Heart left ventricle (tissue), 16 donors: ENCODE measurements at regions not wholly inside any gene's neighbourhood (a gene's known extent, or its start where the extent isn't known, plus 50 kb on each side); places are given as distances from the start of the nearest gene placed in this dataset.
"Not testable (repeated sequence)": the region's sequence is repeated elsewhere in the genome, so short reads cannot be mapped to it uniquely, and the experiment has no call there.

ENCODE experiments used
- ATAC-seq, 4 donors: fragments of 200-7000 bp; cut with Tn5 transposase; one replicate each; pipeline ENCODE4 v1.9.1; 2020 to 2022; ENCODE audit warnings: moderate library complexity in 4 of 4, mild to moderate bottlenecking in 3 of 4, moderate number of reproducible peaks in 1 of 4
- DNase-seq, 5 donors: peaks; one replicate each; pipeline ENCODE4 v3.0.0-alpha.2; 2020
- H3K27ac ChIP-seq, 12 donors: fragments of 200-600 bp; sonication (generic) in 4 of 12; one replicate each; pipeline versions ENCODE4 v1.5.0 to v1.8.0; 2016 to 2022; ENCODE audit warnings: mild to moderate bottlenecking in 2 of 12
- H3K27me3 ChIP-seq, 9 donors: fragments of 200-600 bp; sonication (generic) in 2 of 9; one replicate each; pipeline versions ENCODE4 v1.5.1 to v1.8.0; 2016 to 2022; ENCODE audit warnings: mild to moderate bottlenecking in 3 of 9
- H3K36me3 ChIP-seq, 9 donors: fragments of 200-600 bp; sonication (generic) in 2 of 9; one replicate each; pipeline versions ENCODE4 v1.5.0 to v1.8.0; 2018 to 2022; ENCODE audit warnings: mild to moderate bottlenecking in 2 of 9
- H3K4me1 ChIP-seq, 12 donors: fragments of 200-600 bp; sonication (generic) in 4 of 12; one replicate each; pipeline versions ENCODE4 v1.5.0 to v1.8.0; 2016 to 2022; ENCODE audit warnings: mild to moderate bottlenecking in 3 of 12
- H3K4me3 ChIP-seq, 12 donors: fragments of 200-600 bp; sonication (generic) in 4 of 12; one replicate each; pipeline versions ENCODE4 v1.5.0 to v1.8.0; 2017 to 2022; ENCODE audit warnings: mild to moderate bottlenecking in 9 of 12, moderate library complexity in 4 of 12
- H3K9me3 ChIP-seq, 12 donors: fragments of 200-600 bp; sonication (generic) in 4 of 12; one replicate each; pipeline versions ENCODE4 v1.5.0 to v1.8.0; 2016 to 2022; ENCODE audit warnings: mild to moderate bottlenecking in 1 of 12
- POLR2A ChIP-seq, 2 donors: fragments of 450-650 bp; IDR thresholded peaks; one replicate each; pipeline ENCODE4 v1.6.1; 2017; ENCODE audit warnings: antibody characterized with exemption in 2 of 2, mild to moderate bottlenecking in 2 of 2, moderate library complexity in 2 of 2
- WGBS, 4 donors: extraction: QIAGEN DNeasy Blood & Tissue Kit in 2 of 4; methylation state at CpG; one replicate each; pipeline versions ENCODE4 v1.1.5 to v1.1.7; 2013 to 2018; 5-methylcytosine and 5-hydroxymethylcytosine counted together
- intact Hi-C, 10 donors: fragments of 100-400 bp; cut with DNase I; formaldehyde crosslinking; loops; one replicate each; pipeline versions ENCODE4 v1.11.1 to v1.14.2; 2022
- TF ChIP-seq, protein P1 (sequence below), 12 donors: fragments of 200-600 bp; sonication (generic) in 4 of 12; IDR thresholded peaks; one replicate each; pipeline versions ENCODE4 v1.5.0 to v1.8.0; 2018 to 2022; ENCODE audit warnings: antibody characterized with exemption in 12 of 12, mild to moderate bottlenecking in 5 of 12
- donor health status: ischemic (EF 13 %, LVEDD 7.1; RV severe dilation, severe dysfunction).
- donor health status: healthy with polysubstance abuse.
- donor health status: DM: no; HTN: yes; CAD: no.
- donor health status: DM: no; HTN: no; CAD: no.
- donor health status: ischemic (EF 25% LVEDD 6.9; RV normal size, moderate dysfunction).
- donor health status: ischemic (EF 25% LVEDD 5.7; RV mildly dilated, moderate dysfunction).
- donor health status: healthy.
- donor health status: DM: yes; HTN: yes; CAD: no.
- donor health status: ischemic (EF 35%, LVEDD 5.7; RV mildly dilated, moderate dysfunction).
- donor health status: nonischemic (EF 11% LVEDD 7.7; RV severe dilation, severe dysfunction).
- donor health status: DM: yes; HTN: yes; CAD: no.
- donor health status: PGD.
- donor health status: ischemic (EF 29% LVEDD 5.4; RV normal size, mild dysfunction).
- donor health status: nonischemic (EF 23%, LVEDD 6.1; RV moderate dilation, normal function).

DNA sequence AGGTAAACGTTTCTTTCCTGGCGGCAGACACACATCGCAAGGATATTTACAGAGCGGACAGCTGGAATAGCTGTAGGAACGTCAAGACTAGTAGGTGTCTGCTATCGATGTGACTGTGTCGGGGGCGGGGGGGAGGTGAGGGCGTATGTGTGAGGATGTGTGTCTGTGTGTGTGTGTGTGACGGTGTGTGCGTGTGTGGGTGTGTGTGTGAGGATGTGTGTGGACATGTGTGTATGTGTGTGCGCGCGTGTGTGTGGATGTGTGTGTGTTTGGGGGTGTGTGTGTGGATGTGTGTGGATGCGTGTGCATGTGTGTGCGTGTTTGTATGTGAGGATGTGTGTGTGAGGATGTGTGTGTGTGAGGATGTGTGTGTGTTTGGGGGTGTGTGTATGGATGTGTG lies 55.4 kb downstream of the PNMA6F start:
- H3K9me3 ChIP-seq, H3K4me3 ChIP-seq, intact Hi-C loops, H3K27ac ChIP-seq, H3K36me3 ChIP-seq, H3K4me1 ChIP-seq, H3K27me3 ChIP-seq: not testable (repeated sequence)
- peak in 1 of 4 donors; percentile 42 for ATAC-seq
- WGBS, 4 donors = 76 to 90% (median 82%) methylated on average over 8 to 12 of the region's 16 CpGs; no CpG with 5 or more reads in 1 of the 4 donors
- peak in 1 of 5 donors; percentile 13 for DNase-seq

DNA sequence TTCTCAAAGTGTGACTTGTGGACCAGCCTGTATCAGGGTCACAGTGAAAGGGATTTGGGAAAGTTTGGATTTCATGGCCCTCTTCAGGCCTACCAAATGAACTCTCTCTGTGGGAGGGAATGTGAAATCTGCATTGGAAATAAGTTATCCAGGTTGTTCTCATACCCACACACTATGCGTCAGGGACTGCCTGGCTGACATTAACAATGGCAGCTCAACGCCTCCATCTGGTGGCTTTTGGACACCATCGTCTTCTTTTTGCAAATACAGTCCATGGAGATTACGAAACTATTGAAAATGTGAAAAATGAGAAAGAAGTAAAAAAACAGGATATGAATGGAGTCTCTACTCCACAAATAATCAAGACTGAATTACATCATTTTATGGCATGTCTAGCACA lies 61.1 kb downstream of the PNMA6F start:
- peak in 1 of 4 donors; percentile 50 for ATAC-seq
- H3K9me3 ChIP-seq, DNase-seq, H3K36me3 ChIP-seq, H3K27me3 ChIP-seq, H3K27ac ChIP-seq, H3K4me1 ChIP-seq, H3K4me3 ChIP-seq, intact Hi-C loops: not testable (repeated sequence)
- no CpG with 5 or more reads among the region's 4 CpGs for WGBS, 4 donors

DNA sequence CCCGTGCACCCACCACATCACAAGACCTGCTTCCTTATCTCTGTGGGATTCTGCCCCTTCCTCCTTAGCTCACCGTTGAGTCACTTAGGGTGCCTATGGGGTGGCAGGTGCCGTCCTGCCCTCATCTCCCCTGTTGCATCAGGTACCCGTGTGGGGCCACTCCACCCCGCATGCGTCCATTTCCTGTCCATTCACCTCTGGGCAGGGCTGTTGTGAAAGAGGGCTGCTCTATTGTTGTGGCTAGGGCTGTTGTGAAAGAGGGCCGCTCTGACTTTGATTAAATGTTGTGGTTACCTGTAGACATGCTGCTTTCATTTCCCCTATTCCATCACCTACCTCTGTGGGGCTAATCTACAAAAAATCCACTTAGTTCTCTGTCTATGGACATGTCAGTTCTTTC lies 68.3 kb downstream of the PNMA6F start:
- intact Hi-C loops, ATAC-seq: not testable (repeated sequence)
- WGBS, 4 donors = no CpG with 5 or more reads among the region's 7 CpGs

DNA sequence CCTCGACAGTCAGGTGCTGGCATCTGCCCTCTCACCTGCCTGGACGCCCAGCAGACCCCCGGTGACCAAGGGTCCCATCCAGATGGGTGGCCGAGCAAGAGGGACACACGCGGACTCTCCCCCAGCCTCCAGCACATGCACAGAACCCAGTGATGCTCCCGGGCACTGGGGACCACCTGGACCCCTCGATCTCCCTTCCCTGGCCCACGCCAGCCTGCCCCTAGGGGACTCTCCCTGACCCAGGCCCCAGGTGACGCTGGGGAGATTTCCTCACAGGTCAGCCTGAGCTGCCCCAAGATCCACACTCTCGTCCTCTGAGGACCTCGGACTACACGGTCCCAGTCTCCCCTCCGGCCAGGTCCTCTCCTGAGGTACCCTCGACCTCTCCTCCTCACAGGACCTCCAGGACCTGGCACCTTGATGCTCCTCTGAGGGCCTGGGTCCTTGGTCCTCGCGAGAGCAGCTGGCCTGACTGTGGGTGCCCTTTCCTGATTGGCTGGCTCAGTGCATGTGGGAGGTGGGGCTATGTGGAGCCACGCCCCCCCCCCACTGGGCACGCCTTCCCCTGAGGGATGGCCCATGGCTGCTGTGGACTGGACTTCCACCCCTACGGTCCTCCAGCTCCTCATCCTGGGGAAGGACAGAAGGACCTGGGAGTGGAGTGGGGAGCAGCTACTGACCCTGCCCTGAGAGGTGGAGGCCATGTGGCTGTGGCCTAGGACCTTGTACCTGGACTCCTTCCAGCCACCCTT lies 69.0 kb downstream of the PNMA6F start:
- ATAC-seq = peak in 1 of 4 donors; percentile 49
- H3K27me3 ChIP-seq, H3K9me3 ChIP-seq, H3K36me3 ChIP-seq, DNase-seq, intact Hi-C loops, H3K4me1 ChIP-seq, H3K27ac ChIP-seq, H3K4me3 ChIP-seq: not testable (repeated sequence)
- WGBS, 4 donors = 89 to 100% (median 90%) methylated on average over 3 to 6 of the region's 20 CpGs

More for the DNA sequence above, 68.3 kb downstream of the PNMA6F start:
- not testable (repeated sequence) for H3K36me3 ChIP-seq, H3K4me3 ChIP-seq, DNase-seq, H3K27me3 ChIP-seq, H3K9me3 ChIP-seq, H3K4me1 ChIP-seq, H3K27ac ChIP-seq

- H3K4me1 ChIP-seq, H3K9me3 ChIP-seq, DNase-seq, H3K27me3 ChIP-seq, intact Hi-C loops, H3K36me3 ChIP-seq, H3K4me3 ChIP-seq, H3K27ac ChIP-seq: not testable (repeated sequence)
- WGBS, 4 donors = 99 to 100% methylated on average over 4 of the region's 12 CpGs; no CpG with 5 or more reads in 2 of the 4 donors
- ATAC-seq = peak in 1 of 4 donors; percentile 42
These were observed 69.6 kb downstream of the PNMA6F start for GRCh38 chrX:153251952-153252351.

DNA sequence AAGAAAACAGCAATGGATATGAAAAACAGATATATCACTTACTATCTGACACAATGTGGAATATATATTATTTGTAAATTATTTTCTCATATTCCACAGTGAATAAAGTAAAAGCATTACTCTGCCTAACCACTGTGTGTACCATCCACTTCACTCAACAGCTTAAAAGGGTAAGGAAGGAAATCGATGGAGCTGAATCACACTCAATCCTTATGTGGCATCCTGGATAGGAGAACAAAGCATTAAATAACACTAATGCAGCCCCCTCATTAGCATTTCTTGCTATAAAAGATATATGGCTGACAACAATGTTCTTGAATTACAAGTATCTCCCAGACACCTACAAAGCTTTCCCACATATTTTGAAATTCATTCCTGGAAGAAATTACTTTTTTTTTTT lies 70.8 kb downstream of the PNMA6F start:
- ATAC-seq, H3K9me3 ChIP-seq, intact Hi-C loops, H3K36me3 ChIP-seq, H3K4me1 ChIP-seq, H3K27me3 ChIP-seq, H3K27ac ChIP-seq, H3K4me3 ChIP-seq, DNase-seq: not testable (repeated sequence)
- 53 to 78% methylated on average over 1 of the region's 1 CpG; no CpG with 5 or more reads in 2 of the 4 donors for WGBS, 4 donors

DNA sequence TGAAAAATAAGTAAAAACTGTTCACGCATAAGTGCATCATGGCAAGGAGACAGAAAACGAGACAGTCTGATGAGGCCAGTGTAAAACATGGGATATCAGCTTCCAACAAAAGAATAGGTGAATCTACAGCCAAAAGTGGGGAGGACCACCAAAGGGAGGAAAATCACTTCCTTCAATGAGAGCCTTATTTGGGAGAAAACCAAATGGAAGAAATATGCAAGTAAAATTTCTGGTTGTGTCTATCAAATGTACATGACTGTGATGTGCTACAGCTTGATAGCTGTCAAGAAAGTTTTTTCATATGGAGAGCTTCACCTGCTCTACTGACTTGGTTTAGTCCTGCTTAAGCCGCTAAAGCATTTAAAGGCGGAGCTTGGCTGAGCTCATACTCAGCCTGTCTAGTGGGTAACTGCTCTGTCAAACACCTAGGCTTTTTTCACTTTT lies 66.2 kb downstream of the MAGEA1 start:
- TF ChIP-seq, protein P1, sequence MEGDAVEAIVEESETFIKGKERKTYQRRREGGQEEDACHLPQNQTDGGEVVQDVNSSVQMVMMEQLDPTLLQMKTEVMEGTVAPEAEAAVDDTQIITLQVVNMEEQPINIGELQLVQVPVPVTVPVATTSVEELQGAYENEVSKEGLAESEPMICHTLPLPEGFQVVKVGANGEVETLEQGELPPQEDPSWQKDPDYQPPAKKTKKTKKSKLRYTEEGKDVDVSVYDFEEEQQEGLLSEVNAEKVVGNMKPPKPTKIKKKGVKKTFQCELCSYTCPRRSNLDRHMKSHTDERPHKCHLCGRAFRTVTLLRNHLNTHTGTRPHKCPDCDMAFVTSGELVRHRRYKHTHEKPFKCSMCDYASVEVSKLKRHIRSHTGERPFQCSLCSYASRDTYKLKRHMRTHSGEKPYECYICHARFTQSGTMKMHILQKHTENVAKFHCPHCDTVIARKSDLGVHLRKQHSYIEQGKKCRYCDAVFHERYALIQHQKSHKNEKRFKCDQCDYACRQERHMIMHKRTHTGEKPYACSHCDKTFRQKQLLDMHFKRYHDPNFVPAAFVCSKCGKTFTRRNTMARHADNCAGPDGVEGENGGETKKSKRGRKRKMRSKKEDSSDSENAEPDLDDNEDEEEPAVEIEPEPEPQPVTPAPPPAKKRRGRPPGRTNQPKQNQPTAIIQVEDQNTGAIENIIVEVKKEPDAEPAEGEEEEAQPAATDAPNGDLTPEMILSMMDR (IDR thresholded peaks at IDR 0.05) = no peak
- no peak for TF ChIP-seq POLR2A (IDR thresholded peaks at IDR 0.05)
- Histone ChIP-seq H3K36me3 (no peaks in the 10 kb centered on the region), H3K9me3 (no peaks in the 10 kb centered on the region), H3K27me3 (peaks cover 0 to 53% (median 0%) of the 10 kb centered on the region in 9 donors), H3K27ac (no peak overlapping the region), H3K4me1 (no peaks in the 10 kb centered on the region), H3K4me3 (no peak overlapping the region)
- WGBS, 4 donors = 13 to 35% (median 22%) methylated on average over 4 of the region's 4 CpGs
- DNase-seq = no peak
- peak in 1 of 4 donors; percentile 37 for ATAC-seq
- intact Hi-C loops = no loop called here
